ENCODE measurements at regions not wholly inside any gene's neighbourhood (a gene's known extent, or its start where the extent isn't known, plus 50 kb on each side); places are given as distances from the start of the nearest gene placed in this dataset.
"Not testable (repeated sequence)": the region's sequence is repeated elsewhere in the genome, so short reads cannot be mapped to it uniquely, and the experiment has no call there.

DNA sequence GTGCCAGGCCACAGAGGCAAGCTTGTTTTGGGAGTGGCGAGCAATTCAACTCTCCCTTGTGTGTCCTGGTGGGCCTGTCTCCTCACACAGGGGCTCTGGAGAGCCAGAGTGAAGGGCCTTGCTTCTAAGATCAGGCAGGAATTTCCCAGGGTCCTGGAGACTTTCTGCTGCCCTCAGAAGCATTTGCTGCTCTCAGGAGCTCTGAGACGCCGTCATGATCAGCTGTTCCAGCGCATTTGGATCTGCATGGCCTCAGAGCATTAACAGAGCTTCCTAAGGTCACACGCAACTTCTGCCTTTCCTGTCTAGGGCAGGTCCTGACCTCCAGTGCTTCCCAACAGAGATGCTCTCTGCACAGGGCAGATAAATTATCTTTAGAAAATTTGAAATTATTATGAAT is 52.2 kb upstream of the C10orf90 start:
- no peak for DNase-seq

DNA sequence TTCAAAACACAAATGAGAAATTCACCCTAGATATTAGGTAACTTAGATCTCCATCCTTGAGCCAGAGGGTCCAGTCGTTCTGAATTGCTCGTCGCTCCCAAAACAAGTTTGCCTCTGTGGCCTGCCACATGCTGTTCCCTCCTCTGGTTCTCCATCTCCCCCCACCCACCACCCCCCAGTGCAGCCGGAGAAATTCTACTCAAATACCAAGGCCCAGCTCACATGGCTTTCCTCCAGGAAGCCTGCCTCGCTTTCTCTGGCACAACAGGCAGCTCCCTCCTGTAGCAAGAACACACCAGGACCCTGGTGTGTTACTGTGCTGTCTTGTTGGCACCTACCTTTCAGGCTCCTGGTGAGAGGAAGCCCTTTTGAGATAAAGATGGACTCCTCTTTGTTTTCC is 52.7 kb upstream of the C10orf90 start:
- no peak for DNase-seq

DNA sequence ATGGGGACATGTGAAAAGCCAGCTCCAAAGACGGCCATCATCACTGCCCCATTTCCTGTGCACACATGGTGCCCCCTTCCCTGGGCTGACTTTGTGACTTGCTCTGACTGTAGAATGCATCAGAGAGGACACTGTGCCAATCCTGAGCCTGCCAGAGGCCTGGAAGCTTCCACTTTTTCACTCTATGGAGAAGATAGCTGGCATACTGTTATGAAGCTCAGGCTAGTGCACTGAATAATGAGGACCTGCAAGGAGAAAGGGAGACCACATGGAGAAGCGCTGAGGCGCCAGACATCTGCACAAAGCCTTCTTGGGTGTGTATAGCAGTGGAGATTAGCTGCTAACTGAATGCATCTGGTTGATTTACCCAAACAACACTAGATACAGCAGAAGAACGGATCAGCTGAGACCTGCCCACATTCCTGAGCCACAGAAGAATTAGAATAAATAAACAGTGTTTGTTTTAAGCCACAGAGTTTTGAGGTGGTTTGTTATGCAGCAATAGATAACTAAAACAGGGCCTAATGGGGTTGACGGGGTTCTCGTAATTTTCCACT is 58.9 kb upstream of the C10orf90 start:
- no peak for DNase-seq

DNA sequence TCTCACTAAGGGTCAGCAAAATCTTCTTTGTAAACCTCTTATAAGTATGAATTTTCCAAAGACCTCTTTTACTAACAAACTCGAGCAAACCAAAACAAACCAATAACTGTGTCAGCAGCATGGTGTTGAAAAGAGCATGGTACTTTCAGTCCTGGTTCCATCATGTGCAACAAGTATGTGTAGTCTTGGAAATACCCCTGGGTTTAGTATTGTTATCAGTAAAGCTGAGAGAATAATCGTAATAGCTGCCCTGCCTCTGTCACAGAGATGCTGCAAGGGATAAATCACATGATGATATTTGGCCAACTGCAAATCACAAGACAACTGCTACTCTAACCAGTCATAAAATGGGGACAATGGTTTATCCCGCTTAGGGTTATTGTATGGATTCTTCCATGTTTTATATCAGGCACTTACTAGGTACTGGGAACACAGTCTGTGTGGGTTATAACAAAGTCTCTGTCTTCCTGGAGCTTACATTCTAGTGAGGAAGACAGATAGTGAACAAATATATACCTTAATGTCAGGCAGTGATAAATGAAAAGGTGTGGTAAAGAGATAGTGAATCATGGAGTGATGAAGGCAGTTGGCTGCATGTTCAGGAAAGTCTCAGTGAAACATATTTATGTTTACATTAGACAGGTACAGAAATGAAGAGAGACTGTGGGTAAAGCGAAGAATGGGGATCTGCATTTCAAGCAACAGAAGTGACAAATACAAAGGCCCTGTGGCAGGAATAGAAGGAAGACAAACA is 60.5 kb upstream of the C10orf90 start:
- DNase-seq: no peak

DNA sequence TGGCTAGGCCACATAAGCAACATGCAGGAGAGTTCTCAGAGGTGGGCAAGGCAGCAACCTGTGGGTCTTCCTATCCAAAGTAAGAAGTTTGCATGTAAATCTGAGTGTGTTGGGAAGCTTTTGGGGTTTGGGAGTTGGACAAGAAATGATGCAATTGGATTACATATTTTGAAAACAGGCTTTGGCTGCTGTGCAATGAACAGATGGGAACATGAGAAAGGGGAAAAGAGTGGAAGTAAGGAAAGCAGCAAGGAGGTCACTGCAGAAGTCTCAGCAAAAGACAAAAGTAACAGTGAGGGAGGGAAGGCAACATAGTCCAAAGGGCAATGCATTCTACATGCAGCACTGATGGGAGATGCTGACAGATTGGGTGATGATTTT is 61.1 kb upstream of the C10orf90 start:
- DNase-seq: no peak

DNA sequence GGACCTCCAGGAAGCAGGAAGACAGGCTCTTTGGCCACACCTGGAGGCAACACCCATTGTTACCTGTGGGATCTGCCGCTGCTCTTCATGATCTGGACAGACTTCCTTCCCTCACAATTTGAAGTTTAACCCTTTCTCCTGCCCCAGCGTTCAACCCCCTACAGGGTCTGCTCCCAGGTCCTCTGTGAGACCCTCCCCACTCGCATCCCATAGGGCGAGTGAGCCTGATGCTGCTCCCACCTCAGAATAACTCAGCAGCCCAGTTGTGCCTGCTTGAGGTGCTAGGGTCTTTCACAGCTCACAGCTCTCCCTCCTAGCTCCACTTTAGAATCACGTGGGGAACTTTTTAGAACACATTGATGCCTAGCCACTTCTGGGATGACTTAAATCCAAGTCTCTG is 61.8 kb upstream of the C10orf90 start:
- DNase-seq: no peak

DNA sequence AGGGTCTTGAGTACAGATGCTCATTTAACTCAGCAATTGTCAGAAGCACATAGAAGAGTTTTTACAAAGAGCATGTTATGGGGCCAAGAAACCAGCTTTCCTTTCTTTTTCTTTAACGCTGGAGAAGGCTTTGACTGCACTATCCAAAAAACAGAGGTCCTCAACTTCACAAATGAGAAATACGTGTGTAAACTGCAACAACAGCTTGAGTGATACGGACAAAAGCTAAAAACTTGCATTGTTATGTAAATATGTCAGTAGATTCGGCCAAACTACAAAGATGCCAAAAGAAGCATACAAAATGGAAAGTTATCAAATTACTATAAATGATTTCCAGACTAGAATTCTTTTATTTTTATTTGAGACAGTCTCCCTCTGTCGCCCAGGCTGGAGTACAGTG is 62.4 kb upstream of the C10orf90 start:
- DNase-seq: no peak

DNA sequence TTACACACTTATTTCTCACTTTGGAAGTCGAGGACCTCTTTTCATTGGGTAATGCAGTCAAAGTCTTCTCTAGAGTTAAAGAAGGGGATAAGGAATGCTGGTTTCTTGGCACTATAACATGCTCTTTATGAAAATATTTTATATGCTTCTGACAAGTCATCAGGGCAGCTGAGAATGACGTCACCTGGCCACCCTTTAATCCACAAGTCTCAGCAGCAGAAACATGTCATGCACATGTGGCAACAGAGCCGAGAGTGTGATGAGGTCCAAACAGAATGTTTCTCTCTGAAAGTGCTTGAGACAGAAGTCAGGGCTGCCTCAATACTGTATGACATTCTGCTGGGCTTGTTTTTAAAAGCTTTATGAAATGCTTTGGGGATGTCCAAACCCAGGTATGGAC is 63.5 kb upstream of the C10orf90 start:
- no peak for DNase-seq

DNA sequence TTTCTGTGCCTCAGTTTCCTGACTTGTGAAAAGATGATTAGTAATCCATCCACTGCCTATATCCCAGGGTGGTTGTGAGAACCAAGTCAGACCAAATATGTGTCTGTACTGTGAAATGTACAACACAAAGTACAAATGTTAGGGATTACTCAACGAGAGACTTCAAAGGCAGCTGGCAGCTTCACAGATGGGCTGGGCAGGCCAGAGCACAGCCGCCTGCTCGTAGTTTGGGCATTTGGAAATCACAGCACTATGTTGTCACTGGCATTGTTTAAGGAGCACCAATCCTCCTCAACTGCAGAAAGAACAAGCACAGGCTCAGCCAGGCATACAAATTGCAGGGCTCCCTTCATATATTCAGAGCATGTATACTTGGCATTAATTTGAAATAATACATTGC is 64.5 kb upstream of the C10orf90 start:
- no peak for DNase-seq

DNA sequence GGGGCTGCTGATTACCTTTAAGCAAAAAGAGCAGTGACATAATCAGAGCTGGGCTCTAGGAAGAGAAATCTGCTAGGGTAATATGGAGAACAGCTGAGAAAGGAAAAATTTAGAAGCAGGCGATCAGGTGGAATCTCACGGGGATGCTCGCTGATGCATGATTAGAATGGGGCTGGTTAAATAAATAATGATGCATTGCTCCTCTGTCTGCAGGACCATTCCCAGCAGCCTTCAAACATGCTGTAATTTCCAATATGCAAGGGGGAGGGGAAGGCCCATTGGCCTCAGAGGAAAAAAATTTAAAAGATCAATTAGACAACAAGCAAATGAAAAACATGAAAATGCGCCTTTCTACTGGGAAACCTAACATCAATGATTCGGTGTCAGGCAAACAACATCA is 65.6 kb upstream of the C10orf90 start:
- no peak for DNase-seq

DNA sequence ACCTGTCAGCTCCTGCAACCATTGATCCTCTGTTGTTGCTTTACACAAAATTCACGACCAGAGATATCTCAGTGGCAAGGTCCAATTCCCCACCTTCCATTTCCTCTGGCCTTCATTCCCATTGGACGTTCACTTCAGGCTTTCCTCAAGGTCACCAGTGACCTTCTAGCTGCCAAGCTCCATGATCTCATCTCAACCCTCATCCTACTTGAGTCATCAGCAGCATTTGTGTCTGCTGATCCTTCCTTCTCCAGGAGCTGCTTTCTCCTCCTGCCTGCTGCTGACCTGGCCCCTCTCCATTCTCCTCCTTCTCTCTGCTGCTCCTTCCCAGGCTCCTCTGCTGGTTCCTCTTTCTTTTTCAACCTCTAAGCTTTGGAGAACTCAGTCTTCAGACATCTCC is 66.2 kb upstream of the C10orf90 start:
- DNase-seq: no peak

DNA sequence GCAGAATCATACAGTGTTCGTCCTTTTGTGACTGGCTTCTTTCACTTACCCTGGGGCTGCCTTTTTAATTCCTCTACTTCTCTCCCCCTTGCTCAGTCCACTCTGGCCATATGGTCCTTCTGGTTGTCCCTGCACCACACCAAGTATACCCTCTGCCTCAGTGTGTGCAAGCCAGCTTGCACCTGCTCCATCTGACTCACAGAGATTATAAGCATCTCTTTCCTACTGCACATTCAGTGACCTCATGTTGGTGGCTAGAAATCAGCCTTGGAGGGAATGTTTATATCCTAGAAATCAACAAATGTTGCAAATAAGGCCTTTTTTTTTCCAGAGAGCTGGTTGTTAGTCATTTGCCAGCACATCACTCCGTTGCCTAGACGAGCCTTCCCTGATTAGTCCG is 67.5 kb upstream of the C10orf90 start:
- no peak for DNase-seq

DNA sequence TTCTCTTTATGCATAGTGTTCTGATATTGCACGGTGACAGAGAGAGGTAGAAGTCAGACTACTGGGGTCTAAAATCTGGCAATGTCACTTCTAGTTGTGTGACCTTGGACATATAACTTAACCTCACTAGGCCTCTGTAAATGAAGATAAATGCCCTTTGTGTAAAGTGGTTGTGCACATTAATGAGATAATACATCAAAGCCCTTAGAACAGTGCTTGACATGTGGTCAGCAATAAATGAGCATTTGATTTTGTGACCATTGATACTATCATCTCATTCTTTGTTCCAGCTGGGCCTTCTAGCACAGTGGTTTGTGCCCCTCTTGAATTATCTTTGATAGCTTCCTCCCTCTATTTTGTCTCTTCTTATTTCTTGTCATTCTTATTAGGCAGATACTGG is 74.1 kb upstream of the C10orf90 start:
- no peak for DNase-seq

DNA sequence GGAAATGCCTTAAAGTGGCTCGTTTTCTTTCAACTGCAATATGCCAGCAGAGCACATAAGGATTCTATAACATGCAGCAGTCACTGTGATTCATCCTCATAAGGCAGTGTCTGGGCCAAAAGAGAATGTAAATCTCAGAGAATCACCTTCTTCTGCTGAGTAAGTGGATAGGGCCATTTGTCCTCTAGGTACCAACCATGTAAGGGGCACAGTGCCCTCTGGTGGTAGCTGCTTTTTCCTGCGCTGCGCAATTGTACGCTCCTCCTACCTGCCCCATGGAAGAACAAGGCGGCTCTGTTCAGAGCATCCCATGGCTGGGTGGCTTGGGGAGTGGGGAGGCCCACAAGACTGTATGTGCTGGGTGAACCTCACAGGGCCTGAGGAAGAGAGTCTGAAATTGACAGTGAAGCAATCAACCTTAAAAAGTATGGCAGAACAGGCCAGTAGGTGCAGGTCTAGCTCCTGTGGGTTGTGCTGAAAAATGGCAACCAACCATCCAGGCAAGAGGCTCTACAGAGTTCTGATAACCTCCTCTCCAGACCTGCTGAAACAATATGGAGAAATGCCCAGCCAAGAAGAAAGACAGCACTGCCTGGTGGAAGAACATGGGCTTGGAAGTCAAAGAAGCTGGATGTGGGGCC is 78.6 kb upstream of the C10orf90 start:
- DNase-seq: peak; percentile 41

DNA sequence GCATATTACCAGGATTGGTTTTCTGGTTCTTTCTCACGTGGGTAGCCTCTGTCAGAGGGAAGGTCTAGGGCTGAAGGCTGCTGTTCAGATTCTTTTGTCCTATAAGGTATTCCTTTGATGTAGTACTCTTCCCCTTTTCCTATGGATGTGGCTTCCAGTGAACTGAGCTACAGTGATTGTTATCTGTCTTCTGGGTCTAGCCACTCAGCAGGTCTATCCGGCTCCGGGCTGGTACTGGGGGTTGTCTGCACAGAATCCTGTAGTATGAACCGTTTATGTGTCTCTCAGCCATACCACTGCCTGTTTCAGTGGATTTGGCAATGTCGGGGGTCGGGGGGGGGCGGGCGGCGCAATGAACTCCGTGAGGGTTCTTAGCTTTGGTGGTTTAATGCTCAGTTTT is 84.5 kb upstream of the C10orf90 start:
- no peak for DNase-seq

DNA sequence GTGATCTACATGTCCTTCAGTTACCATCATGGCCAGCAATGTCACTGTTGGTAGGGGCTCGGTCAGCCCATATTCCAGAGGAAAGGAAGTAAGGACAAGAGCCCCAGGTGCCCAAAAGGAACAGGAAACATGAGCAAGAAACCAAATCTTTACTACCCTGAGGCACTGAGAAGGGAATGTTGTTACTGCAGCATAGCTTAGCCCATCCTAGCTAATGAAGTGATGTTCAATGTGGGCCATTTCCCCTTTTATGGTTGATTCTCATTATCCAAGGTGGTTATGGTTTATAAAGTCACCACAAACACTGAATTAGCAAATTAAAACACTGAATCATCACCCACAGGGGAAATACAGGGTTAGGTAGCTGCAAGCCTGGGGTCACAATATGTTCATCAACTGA is 88.4 kb upstream of the C10orf90 start:
- DNase-seq: no peak

DNA sequence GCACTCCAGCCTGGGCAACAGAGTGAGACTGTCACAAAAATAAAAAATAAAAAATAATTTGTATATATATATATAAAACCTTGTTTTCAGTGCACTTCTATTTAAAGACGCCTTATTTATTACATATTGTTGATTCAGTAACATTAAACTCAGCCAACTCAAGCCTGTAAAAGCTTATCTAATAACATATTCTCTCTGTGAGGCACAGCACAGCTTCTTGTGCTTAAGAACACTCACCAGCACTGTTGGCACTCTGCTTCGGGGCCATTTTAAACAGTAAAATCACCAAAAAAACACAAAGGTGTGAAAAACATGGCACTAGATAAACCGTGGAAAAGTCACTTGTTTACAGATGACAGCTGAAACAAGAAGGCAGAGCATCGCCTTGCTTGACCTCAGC is 89.0 kb upstream of the C10orf90 start:
- no peak for DNase-seq

DNA sequence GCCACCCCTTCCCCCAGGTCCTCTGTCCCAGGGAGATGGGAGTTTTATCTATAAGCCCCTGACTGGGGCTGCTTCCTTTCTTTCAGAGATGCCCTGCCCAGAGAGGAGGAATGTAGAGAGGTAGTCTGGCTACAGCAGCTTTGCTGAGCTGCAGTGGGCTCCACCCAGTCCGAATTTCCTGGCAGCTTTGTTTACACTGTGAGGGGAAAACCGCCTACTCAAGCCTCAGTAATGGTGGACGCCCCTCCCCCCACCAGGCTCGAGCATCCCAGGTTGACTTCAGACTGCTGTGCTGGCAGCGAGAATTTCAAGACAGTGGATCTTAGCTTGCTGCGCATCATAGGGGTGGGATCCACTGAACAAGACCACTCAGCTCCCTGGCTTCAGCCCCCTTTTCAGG is 96.2 kb upstream of the C10orf90 start:
- DNase-seq: not testable (repeated sequence)

DNA sequence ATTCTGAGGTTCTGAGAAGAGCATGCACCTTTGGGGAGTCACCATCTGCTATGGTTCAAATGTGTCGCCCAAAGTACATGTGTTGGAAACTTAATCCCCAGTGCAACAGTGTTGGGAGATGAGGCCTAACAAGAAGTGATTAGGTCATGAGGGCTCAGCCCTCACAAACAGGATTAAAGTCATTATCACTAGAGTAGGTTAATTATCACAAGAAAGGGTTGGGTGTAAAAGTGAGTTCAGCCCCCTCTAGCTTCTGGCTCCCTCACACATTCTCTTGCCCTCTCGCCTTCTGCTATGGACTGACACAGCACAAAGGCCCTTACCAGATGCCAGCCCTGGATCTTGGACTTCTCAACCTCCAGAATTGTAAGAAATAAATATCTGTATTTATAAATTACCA is 100.3 kb upstream of the C10orf90 start:
- DNase-seq: no peak

DNA sequence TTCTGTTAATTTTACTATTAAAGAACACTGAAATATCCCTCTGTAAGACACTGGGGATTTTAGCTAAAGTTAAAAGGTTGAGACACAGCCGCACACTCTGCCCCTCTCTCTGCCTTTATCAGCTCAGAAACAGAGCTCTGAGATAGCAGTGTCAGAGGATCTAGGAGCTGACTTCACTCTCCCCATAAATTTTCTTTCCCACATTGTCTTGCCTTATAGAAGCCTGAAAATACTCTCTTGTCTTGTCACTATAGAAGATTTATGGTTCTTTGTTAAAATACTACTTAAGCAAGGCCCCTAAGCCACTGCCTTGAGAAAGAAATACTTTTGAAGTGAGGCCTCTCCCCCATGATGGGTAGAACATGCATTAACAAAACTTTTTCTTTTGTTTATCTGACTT is 105.7 kb upstream of the C10orf90 start:
- DNase-seq: no peak

DNA sequence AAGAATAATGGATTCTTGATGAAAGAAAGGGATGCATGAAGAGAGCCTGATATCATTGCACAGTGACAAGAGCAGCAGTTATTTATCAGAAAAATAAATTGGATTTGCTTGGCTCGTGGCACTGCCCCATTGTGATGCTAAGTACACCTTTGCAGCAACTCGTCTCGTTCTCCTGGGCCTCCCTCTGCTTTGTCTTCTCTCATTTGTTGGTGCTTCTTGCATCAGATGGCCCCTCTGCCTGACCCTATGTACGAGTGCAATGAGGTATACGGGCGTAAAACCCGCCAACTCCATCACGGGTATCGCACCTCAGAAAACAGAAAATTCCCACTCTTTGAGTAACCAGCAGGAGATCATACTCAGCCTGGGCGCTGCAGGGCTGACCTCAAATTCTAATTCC is 107.2 kb upstream of the C10orf90 start:
- DNase-seq: no peak

DNA sequence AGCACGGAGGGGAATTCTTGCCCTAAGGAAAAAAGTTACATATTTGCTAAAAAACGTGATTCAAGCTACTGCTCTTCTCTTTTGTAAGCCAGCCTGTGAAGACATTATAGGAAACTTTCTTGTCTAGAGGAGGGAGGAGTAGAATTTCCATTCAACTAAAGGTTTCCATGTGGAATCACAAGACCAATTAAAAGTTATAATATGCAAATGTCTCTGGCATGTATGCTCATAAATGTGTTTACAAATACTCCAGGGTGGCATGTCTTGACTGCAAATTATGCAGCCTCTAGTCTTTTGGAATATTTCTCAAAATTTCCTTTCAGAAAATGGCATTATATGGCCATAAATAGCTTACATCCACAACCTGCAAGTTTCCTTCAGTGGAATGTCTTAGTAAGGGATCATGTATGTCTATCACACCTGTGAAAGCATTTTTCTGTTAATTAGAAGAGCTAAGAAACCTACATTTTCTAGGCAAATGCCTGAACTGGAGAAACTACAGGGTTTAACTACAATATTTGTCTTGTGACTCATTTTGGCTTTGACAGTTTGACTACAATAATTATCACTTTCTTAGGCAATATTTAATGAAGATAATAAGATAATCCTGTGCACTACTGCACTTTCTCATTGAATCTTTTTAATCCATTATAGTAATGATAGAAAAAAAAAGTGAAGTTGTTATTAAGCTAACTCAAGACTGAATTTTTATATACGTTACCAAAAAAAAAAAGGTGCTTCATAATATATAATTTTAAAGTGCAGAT is 111.1 kb upstream of the C10orf90 start:
- DNase-seq: no peak

DNA sequence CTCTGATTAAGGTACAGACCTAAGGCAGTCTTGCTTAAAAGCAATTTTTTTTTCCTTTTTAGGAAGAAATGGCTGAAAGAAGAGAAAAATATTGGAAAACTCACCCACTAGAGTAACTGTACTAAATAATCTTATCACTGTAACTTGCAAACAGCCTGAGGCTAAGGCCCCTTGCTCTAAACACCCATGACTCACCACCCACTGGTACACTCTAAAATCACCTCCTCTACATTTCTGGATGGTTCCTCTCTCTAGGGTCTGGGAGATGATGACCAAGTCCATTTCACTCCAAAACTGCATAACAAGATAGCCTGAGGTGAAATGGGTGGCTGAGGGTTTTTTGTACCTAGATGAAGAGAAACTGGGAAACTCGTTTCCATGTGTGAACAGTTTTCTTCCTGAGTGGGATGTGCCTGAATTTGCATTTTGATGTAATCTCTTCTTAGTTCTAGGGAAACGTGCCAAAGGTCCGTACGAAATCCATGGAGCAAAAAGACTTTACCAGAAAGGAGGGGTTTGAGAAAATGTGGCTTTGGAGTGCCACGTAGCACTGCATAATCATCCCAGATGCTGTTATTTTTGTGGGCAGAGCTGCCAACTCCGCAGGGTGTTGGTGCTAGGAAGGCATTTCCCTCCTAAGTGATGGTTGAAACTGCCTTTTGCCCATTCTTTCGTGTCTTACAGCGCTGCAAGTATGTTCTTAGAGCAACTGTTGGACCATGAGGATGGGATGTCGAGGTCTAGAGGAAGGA is 113.5 kb upstream of the C10orf90 start:
- DNase-seq: no peak

All from CD4-positive, alpha-beta T cell treated with Interleukin-17A for 4 hours (primary cell).